Caco-2 (cell line): ENCODE measurements at regions not wholly inside any gene's neighbourhood (a gene's known extent, or its start where the extent isn't known, plus 50 kb on each side); places are given as distances from the start of the nearest gene placed in this dataset.

ENCODE experiments used
- BruUV-seq: library from RNA; stranded (reverse); fragments of 400-500 nt; replicated peaks from 2 replicates; lab custom pipeline; 2021; lab: Mats Ljungman, UMichigan
- CTCF ChIA-PET: fragments of 300-600 bp; sonication (Branson Sonifier 250); formaldehyde crosslinking; loops from one replicate; lab custom pipeline; 2022; ENCODE audit warnings: antibody characterized with exemption; lab: Charles Lee
- POLR2A ChIA-PET: fragments of 300-600 bp; sonication (Branson Sonifier 250); formaldehyde crosslinking; loops from one replicate; lab custom pipeline; 2022; ENCODE audit warnings: antibody characterized with exemption; lab: Charles Lee
- DNase-seq, 2 experiments: peaks; one replicate each; pipeline versions ENCODE4 v3.0.0 to v3.0.0-alpha.2; 2020 to 2022
- H3K27me3 ChIP-seq: replicated peaks from 2 replicates; pipeline ENCODE4 v1.6.0; 2011; ENCODE audit warnings: low read length; ENCODE audit not compliant: control insufficient read depth, insufficient read depth
- H3K36me3 ChIP-seq: 2 replicates; pipeline ENCODE4 v1.5.1; 2011; ENCODE audit warnings: low read length; ENCODE audit not compliant: control insufficient read depth, insufficient read depth
- H3K4me1 ChIP-seq: fragments of 250-450 bp; sonication (Bioruptor Pico); 2 replicates; pipeline ENCODE4 v1.5.1; 2020; ENCODE audit warnings: mild to moderate bottlenecking
- H3K4me3 ChIP-seq: 2 replicates; pipeline ENCODE4 v1.5.1; 2011; ENCODE audit warnings: low read depth, mild to moderate bottlenecking, control low read depth, low read length
- H3K9me3 ChIP-seq: fragments of 250-450 bp; sonication (Bioruptor Pico); 2 replicates; pipeline ENCODE4 v1.5.1; 2020; ENCODE audit warnings: mild to moderate bottlenecking, moderate library complexity
- H3K27ac Mint-ChIP-seq: one replicate; pipeline ENCODE4 v1.8.0; 2022; ENCODE audit warnings: mixed read lengths; ENCODE audit not compliant: unreplicated experiment
- H3K27me3 Mint-ChIP-seq: one replicate; pipeline ENCODE4 v1.8.0; 2022; ENCODE audit warnings: mixed read lengths; ENCODE audit not compliant: insufficient read depth, unreplicated experiment
- H3K36me3 Mint-ChIP-seq: one replicate; pipeline ENCODE4 v1.8.0; 2022; ENCODE audit warnings: mild to moderate bottlenecking, mixed read lengths; ENCODE audit not compliant: insufficient read depth, unreplicated experiment
- H3K4me1 Mint-ChIP-seq: one replicate; pipeline ENCODE4 v1.8.0; 2022; ENCODE audit warnings: low read depth, mixed read lengths; ENCODE audit not compliant: unreplicated experiment
- H3K4me3 Mint-ChIP-seq: one replicate; pipeline ENCODE4 v1.8.0; 2022; ENCODE audit warnings: mild to moderate bottlenecking, moderate library complexity, mixed read lengths; ENCODE audit not compliant: unreplicated experiment
- H3K9me3 Mint-ChIP-seq: one replicate; pipeline ENCODE4 v1.8.0; 2022; ENCODE audit warnings: mixed read lengths; ENCODE audit not compliant: unreplicated experiment
- CTCF ChIP-seq, 2 experiments: fragments of 200-600 bp in 1 of 2; IDR thresholded peaks; 1 replicate in 1 of 2; 2 replicates in 1 of 2; pipeline versions ENCODE4 v1.5.1 to v1.8.0; 2011 to 2022; ENCODE audit warnings: antibody characterized with exemption in 1 of 2, control low read depth in 1 of 2, inconsistent platforms in 1 of 2, low read depth in 1 of 2, low read length in 1 of 2, mild to moderate bottlenecking in 1 of 2, moderate library complexity in 1 of 2; ENCODE audit not compliant: insufficient read depth in 1 of 2, severe bottlenecking in 1 of 2, unreplicated experiment in 1 of 2
- intact Hi-C: fragments of 100-400 bp; cut with micrococcal nuclease; formaldehyde crosslinking; loops from one replicate; pipeline ENCODE4 v1.10.0; 2022; ENCODE audit not compliant: unreplicated experiment

GRCh38 chr2:125526093-125526492, 1129.9 kb upstream of the GYPC start:
- no peak overlapping the region for H3K4me3 Mint-ChIP-seq
- H3K4me3 ChIP-seq, result no peak overlapping the region
- no TSS peak for BruUV-seq
- no peak for TF ChIP-seq CTCF (IDR thresholded peaks at IDR 0.05; ENCODE audit: insufficient read depth in 1 of 2, low read depth in 1 of 2, low read length in 1 of 2, severe bottlenecking in 1 of 2, unreplicated experiment in 1 of 2)
- no peaks in the 10 kb centered on the region for H3K9me3 ChIP-seq
- no peaks in the 10 kb centered on the region for H3K27me3 ChIP-seq
- no peaks in the 10 kb centered on the region for H3K36me3 ChIP-seq
- ChIA-PET POLR2A (no interaction called here), CTCF (interaction anchor here (1.0 kb wide), 1 partner anchor 9 kb away, joined by 7 read pairs; no protein-coding TSS in a partner anchor)
- H3K27ac Mint-ChIP-seq, result peak overlapping the region; percentile 23
- peaks cover 1% of the 10 kb centered on the region for H3K27me3 Mint-ChIP-seq
- H3K4me1 Mint-ChIP-seq, result peaks cover 7% of the 10 kb centered on the region
- peak in 1 of 2 experiments; percentile 53 for DNase-seq
- no peaks in the 10 kb centered on the region for H3K36me3 Mint-ChIP-seq
- peaks cover 14% of the 10 kb centered on the region for H3K9me3 Mint-ChIP-seq
- intact Hi-C loops, result no loop called here
- no peaks in the 10 kb centered on the region for H3K4me1 ChIP-seq

- Mint-ChIP-seq H3K36me3 (no peaks in the 10 kb centered on the region), H3K27ac (no peak overlapping the region), H3K4me1 (no peaks in the 10 kb centered on the region), H3K27me3 (peaks cover 6% of the 10 kb centered on the region), H3K9me3 (no peaks in the 10 kb centered on the region), H3K4me3 (no peak overlapping the region)
- H3K27me3 ChIP-seq, result no peaks in the 10 kb centered on the region
- no TSS peak for BruUV-seq
- no peak for DNase-seq
- H3K4me1 ChIP-seq, result no peaks in the 10 kb centered on the region
- ChIA-PET POLR2A (no interaction called here), CTCF (no interaction called here)
- peaks cover 4% of the 10 kb centered on the region; the same call in 1 of the 2 replicates for H3K9me3 ChIP-seq
- no peaks in the 10 kb centered on the region for H3K36me3 ChIP-seq
- intact Hi-C loops, result no loop called here
- TF ChIP-seq CTCF (IDR thresholded peaks at IDR 0.05; ENCODE audit: insufficient read depth in 1 of 2, low read depth in 1 of 2, low read length in 1 of 2, severe bottlenecking in 1 of 2, unreplicated experiment in 1 of 2), result no peak
- no peak overlapping the region for H3K4me3 ChIP-seq
These were observed 1120.9 kb upstream of the GYPC start for GRCh38 chr2:125535089-125535488.

GRCh38 chr2:125543968-125544514, 1111.9 kb upstream of the GYPC start:
- H3K9me3 ChIP-seq, result no peaks in the 10 kb centered on the region
- no peaks in the 10 kb centered on the region for H3K27me3 ChIP-seq
- TF ChIP-seq CTCF (IDR thresholded peaks at IDR 0.05; ENCODE audit: insufficient read depth in 1 of 2, low read depth in 1 of 2, low read length in 1 of 2, severe bottlenecking in 1 of 2, unreplicated experiment in 1 of 2), result no peak
- no peaks in the 10 kb centered on the region for H3K4me1 ChIP-seq
- H3K4me3 ChIP-seq, result no peak overlapping the region
- H3K4me3 Mint-ChIP-seq, result no peak overlapping the region
- H3K27me3 Mint-ChIP-seq, result no peaks in the 10 kb centered on the region
- intact Hi-C loops, result no loop called here
- peaks cover 7% of the 10 kb centered on the region for H3K4me1 Mint-ChIP-seq
- no peak overlapping the region for H3K27ac Mint-ChIP-seq
- no TSS peak for BruUV-seq
- H3K36me3 Mint-ChIP-seq, result no peaks in the 10 kb centered on the region
- CTCF ChIA-PET, result no interaction called here
- H3K9me3 Mint-ChIP-seq, result no peaks in the 10 kb centered on the region
- no peaks in the 10 kb centered on the region for H3K36me3 ChIP-seq
- no peak for DNase-seq
- POLR2A ChIA-PET, result no interaction called here
